COLO668 (cell line): ENCODE measurements at regions not wholly inside any gene's neighbourhood (a gene's known extent, or its start where the extent isn't known, plus 50 kb on each side); places are given as distances from the start of the nearest gene placed in this dataset.
"Not testable (repeated sequence)": the region's sequence is repeated elsewhere in the genome, so short reads cannot be mapped to it uniquely, and the experiment has no call there.

ENCODE experiments used
- DNase-seq: peaks from one replicate; lab custom pipeline; 2025; ENCODE audit not compliant: unreplicated experiment; lab: John Stamatoyannopoulos, UW

DNA sequence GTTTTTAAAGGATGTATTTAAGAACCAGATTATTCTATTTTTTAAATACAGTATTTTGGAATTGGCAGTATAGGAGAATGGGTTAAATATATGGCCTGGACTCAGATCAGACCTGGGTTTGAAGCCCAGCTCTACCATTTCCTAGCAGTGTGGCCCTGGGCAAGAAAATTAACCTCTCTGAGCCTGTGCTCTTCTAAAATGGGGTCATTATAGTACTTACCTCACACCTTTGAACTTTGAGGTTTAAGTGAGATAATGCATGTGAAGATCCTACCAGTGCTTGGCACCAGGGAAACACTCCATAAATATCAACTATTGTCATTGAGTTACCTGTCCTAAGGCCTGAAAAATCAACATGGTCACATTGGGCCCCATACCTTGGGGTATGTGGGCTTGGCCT is 93.4 kb upstream of the WSB1 start:
- no peak for DNase-seq

DNA sequence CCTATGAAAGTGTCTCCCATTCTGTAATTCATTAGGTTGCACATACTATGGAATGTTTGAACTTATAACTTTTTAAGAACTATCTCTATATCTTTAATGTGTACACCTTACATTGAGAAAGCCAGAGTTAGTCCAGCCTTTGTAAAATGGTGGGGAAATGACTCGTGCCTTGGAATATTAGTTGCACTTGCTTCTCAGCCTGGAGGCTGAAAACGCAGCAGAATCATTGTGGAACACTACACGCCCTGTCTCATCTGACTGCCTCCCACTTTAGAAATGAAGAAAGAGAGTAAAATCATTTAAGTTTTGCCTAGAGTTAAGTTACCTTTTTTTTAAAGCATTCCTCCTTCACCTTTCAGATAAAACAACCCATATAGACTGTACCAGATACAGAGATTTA is 90.7 kb upstream of the WSB1 start:
- no peak for DNase-seq

DNA sequence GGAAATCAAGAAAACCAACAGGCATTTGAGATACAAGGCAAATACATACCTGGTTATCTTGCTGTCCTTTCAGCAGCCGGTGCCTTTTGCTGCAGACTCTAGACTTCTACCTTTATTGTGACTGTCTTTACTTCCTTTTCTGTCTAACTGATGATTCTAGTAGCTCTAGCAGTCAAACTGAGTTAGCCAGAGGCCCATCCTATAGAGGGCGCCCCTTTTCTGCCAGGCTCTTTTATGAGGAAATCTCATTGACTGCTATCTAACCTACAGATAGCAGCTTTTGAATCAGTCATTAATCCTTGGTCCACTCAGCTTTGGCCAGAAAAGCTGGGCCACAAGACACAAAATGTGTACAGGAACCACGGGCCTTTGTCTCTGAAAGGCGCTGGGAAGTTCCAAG is 87.5 kb upstream of the WSB1 start:
- no peak for DNase-seq

DNA sequence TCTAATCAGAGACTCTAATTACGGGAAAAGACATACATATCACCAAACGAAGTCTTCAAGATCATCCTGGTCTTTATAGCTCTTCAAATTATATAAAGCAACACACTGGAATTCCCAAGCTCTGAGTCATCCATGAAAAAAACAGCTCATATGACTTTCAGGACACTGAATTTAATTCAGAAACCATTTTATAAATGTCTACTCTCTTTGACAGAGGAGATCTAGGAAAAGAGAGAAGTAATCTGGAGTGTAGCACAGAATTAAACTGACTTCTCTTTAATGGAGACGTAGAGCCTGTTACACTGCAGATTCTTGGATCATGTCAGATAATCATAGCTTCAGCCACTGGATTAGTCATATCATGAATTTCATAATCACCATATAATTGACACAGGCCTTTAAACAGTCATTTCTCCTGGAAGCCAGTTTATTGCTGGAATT is 86.8 kb upstream of the WSB1 start:
- DNase-seq, result no peak

DNA sequence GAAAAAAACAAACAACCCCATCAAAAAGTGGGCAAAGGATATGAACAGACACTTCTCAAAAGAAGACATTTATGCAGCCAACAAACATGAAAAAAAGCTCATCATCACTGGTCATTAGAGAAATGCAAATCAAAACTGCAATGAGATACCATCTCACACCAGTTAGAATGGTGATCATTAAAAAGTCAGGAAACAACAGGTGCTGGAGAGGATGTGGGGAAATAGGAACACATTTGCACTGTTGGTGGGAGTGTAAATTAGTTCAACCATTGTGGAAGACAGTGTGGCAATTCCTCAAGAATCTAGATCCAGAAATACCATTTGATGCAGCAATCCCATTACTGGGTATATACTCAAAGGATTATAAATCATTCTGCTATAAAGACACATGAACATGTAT is 85.5 kb upstream of the WSB1 start:
- DNase-seq, result not testable (repeated sequence)

DNA sequence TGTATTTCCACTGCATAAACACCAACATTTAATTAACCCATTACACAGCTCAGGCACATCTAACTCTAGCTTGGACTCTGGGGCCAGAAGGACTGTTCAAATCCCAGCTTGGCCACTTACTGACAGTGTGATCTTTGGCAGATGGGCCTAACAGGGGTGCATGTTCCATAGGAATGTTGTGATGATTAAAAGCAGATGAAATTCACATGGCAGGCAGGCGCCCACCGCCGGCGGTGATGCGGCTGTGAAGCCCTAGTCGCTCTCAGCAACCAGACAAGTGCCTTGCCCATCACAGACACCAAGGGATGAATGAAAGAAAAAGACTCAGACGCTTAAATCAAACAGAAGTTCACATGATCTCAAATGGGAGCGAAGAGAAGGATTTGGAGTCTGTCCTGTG is 84.6 kb upstream of the WSB1 start:
- DNase-seq, result no peak

DNA sequence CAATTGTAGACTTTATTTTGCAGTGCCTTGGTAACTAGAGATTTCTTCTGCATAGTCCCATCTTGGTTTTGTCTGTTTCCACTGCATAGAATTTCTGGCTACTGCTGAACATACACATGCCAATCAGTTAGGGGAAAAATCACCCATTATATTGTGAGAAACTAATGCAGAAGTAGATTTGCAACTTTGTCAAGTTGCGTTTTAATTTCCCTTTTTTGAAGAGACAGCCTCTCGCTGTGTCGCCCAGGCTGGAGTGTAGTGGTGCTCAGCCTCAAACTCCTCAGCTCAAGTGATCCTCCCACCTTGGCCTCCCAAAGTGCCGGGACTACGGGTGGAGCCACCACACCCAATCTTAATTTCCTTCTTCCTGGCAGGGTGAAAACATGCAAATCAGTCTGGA is 83.1 kb upstream of the WSB1 start:
- DNase-seq, result not testable (repeated sequence)

DNA sequence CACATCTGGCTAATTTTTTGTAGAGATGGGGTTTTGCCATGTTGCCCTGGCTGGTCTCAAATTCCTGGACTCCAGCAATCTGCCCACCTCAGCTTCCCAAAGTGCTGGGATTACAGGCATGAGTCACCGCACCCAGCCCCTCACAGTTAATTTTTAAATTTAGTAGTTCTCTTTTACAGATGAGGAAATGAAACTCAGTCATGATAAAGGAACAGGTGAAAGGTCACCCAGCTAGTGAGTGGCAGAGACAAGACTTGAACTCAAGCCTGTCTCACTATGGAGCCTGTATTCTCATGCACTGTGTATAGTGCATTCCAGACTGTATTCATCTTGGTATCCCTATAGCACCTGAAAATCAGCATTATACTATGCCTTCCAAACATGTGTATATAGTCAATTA is 77.1 kb upstream of the WSB1 start:
- DNase-seq, result no peak

DNA sequence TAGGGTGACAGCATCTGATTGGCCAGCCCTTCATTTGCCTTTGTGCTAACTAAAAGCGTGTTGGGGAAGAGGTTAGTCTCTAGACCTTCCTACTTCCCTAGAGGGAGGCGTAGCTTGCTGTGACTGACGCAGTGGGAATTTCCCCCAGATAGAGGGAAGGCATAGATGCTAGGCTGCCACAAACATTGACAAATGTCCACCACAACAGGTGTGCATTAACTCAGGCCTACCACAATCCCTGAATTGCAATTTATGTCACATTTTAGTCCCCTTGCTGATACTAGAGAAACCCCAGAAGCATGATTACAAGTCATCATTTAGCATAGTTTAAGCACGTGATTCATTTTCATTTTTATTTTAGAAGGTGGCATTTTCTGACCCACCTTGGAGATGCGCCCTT is 76.3 kb upstream of the WSB1 start:
- DNase-seq, result no peak

DNA sequence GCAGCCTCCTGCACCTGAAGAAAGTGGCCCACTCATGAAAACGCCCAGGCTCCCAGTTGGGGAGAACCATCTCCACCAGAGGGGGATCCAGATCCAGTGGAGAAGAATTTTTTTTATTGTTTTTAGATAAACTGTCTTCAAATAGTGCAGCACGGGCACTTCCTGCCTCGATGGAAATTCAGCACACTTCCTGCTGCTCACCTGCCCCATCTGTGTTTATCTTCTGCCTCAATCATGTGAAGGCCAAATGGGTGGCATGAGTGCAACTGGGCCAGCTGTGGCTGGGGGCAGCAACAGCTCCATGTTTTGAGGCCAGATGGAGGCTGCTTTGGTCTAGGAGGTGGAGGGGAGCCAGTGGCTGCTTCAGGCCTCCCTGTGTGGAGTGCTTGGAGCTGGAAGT is 75.9 kb upstream of the WSB1 start:
- DNase-seq, result no peak

DNA sequence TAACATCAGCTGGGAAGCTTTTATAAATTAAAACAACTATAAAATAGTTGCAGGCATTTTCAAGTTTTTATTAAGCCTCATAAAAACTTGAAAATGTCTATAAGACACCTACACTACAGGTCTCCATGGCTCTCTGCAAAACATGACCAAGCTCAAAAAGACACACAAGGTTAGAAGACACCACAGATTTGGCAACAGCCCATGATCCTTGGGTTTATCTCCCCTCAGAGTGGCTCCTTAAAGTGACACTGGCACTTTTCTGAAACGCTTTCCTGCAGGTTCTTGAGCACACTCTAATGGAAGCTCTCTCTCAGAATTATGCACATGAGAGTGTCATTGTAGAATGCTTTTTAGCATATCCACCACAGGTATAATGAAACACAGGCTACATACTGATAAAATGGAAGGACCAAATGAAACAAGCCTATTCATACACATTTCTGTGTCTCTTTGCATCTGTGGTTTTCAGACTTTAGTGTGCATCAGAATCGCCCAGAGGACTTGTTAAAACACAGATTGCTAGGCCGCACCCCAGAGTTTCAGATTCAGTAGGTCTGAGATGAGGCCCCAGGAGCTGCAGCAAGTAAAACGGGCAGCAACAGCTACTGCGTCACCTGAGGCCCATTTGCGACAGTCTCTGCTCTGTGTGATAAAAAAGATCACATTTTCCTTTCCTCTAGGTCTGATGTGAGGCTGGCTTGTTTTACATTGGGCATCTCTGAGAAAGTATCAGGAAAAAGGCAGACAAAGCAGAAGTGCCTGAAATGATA is 75.0 kb upstream of the WSB1 start:
- DNase-seq, result no peak

DNA sequence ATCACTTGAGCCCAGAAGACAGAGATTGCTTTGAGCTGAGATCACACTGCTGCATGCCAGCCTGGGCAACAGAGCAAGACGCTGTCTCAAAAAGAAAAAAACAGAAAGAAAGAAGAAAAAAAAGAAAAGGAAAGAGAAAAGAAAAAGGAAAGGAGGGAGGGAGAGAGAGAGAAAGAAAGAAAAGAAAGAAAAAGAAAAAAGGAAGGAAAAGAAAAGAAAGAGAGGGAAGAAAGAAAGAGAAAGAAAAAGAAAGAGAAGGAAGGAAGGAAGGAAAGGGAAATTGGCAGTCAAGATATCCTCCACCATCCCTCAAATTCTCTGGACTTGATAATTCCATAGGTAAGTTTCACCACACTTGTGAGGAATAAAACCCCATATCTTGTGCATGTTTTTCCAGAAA is 71.4 kb upstream of the WSB1 start:
- DNase-seq, result no peak

DNA sequence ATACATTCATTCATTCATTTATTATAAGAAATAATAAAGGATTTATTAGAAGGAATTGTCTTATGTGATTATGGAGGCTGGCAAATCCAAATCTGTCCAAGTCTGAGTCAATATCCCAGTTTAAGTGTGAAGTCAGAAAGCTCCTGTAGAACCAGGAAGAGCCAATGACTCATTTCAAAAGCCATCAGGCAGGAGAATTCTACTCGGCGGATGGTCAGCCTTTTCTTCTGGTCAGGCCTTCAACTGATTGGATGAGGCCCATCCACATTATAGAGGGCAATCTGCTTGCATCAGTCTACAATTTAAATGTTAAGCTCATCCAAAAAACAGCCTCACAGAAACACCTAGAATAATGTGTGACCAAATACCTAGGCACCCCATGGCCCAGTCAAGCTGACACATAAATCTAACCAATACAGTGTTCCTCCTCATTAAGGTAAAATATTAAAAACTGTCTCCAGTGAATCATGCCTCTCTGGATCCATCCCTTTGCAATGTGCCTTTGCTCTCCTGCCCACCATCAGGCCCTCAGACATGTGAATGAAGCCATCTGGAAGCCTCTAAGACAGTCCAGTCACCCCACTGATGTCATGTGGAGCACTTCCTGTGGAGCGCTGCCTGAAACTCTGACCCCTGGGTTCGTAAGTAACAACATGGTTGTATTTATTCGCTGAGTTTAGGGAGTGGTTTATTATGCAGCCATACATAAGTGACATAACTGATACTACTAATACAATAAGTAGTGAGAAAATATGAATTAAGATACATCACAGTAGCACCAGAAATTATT is 69.2 kb upstream of the WSB1 start:
- no peak for DNase-seq

DNA sequence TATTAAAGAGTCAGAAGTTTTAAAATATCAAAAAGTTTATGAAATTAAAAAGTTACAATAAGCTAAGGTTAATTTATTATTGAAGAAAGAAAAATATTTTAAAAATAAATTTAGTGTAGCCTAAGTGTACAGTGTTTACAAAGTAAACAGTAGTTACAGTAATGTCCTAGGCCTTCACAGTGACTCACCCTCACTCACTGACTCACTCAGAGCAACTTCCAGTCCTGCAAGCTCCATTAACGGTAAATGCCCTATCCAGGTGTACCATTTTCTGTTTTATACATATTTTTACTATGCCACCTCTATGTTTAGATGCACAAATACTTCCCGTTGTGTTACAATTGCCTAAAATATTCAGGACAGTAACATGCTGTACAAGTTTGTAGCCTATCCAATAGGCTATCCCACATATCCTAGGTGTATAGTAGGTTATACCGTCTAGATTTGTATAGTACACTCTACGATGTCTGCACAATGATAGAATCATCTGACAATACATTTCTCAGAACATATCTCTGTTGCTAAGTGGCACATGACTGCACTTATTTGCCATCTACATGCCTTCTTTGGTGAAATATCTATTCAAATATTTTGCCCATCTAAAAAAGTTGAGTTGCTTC is 67.2 kb upstream of the WSB1 start:
- DNase-seq, result no peak

DNA sequence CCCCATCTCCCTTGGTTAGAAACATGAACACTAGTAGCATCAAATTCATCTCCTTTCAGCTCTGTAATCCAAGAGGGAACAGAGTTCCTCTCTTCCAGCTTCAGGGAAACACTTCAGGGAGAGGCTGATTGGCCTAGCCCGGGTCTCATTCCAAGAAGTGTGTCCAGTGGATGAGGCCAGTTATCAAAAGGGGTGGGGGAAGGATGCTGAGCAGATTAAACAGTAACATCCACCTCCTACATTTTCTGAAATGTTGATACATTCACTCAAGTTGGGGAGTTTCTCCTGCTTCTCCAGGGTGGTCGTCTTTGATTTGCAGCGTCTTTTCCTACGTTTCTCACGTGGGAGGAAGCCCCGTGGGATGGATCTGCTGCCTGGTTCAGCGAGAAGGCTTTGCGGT is 62.9 kb upstream of the WSB1 start:
- no peak for DNase-seq

DNA sequence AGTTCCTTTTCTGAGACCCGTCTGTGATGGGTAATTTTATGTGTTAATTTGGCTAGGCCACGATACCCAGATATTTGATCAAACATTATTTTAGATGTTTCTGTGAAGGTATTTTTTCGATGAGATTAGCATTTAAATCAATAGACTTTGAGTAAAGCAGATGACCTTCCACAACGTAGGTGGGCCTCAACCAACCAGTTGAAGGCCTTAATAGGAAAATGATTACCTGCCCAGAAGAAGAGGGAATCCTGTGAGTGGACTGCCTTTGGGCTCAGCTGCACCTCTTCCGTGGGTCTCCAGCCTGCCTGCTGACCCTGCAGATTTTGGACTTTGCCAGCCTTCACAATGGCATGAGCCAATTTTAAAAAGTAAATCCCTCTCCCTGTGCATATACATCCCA is 61.6 kb upstream of the WSB1 start:
- DNase-seq, result no peak

DNA sequence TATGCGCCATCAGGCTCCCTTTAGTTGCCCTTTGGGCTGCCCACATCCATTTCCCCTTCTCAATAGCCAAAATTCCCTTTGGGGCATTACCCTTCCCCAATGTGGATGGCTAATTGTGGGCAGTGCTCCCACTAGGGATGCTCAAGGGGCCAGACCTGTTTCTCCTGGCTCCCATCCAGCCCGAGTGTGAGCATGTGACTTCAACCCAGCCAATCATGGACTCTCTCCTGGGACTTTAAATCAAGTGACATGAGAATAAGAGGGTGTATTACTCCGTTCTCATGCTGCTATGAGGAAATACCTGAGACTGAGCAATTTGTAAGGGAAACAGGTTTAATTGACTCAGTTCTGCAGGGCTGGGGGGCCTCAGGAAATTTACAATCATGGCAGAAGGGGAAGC is 60.9 kb upstream of the WSB1 start:
- DNase-seq, result no peak

DNA sequence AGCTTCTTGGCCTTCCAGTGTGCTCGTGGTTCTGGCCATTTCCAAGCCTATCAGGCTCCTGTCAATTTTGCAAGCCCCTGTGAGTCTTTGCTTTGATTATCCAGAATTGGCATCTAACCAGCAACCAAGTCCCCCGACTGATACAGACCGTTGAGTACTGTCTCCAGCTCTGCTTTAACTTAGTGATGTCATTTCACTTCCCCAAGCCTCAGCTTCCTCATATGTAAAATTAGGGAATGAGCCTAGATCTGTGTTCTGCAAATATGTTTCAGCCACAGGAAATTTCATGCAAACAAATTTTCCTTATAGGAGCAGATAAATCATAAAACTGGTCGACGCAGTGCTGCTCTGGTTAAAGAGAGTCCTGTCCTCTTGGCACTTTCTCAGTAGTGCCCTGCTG is 60.1 kb upstream of the WSB1 start:
- no peak for DNase-seq

DNA sequence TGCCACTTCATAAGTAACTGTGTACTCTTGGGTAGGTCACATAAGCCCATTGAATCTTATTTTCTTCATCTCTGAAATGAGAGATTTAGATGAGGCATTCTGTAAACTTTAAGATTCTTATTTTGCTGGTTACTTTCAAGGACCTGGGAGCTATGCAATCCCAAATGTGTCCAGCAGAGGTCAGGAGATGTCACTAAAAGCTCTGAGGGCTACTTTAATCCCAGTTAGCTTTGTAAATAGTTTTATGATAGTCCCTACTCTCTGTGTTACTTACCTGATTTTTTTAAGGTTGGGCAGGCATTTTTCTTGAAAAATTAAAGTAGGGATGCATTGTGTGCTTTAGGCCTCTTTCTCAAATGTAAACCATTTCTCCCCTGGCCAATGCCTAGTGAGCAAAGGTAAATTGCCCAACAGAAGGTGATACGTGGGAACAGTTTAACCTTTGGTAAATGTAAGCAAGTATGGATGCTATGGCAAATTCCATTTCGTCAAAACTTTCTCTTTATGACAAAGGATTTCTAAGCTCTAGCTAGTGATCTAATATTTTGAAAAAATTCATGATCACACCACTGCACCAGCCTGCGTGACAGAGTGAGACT is 57.1 kb upstream of the WSB1 start:
- peak; percentile 48 for DNase-seq

DNA sequence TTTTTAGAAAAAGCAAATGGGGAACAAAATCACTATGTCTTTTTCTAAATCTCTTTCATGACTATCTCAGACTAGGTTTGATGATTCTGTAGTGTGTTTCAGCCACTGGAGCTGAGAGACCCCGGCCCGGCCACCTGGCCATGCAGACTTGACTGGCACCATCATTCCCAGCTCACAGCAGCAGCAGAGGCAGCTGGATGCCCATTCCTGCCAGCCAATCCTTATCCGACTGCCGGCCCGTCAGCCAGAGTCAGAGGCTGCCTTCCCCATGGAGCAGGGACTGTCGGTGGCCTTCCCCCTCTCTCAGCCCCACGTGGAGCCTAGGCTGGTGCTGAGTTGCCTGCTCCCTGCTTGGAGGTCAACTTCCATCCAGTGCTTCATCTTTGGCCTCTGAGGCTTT is 56.0 kb upstream of the WSB1 start:
- no peak for DNase-seq

DNA sequence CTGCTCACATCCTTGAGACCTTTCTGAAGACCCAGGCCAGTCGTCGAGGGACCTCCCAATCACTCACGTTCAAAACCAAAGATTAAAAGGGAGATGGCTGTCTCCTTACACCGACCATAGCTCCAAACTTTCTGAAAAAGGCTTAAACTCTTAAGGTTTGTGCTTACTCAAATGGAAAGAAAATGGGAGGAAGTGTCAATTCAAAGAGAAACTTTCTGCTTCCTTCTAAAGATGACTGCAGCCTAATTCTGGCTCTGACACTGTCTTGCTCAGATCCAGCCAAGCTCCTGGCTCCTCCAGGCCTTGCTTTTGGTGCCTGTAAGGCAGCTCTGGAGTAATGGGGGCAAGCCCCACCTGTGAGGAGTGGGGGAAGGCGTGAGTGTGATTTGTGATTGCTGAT is 54.9 kb upstream of the WSB1 start:
- no peak for DNase-seq

DNA sequence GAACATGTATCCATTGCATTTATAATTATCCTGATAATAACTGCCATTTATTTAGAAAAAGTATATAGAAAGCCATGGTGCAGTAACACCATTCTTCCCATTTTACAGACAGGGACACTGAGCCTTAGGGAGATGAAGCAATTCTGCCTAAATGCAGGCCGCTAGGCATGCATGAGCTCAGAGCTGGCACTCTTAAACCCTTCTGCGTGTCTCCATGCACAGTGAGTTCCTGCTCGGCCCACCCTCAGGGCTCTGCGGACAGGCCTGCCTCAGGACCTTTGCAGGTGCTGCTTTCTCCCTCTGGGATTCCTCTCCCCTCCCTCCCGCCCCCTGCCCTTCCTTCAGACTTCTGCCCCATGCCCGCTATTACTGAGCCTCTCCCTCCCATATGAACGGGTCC is 54.3 kb upstream of the WSB1 start:
- DNase-seq, result no peak
